ENCODE measurements at regions not wholly inside any gene's neighbourhood (a gene's known extent, or its start where the extent isn't known, plus 50 kb on each side); places are given as distances from the start of the nearest gene placed in this dataset.

DNA sequence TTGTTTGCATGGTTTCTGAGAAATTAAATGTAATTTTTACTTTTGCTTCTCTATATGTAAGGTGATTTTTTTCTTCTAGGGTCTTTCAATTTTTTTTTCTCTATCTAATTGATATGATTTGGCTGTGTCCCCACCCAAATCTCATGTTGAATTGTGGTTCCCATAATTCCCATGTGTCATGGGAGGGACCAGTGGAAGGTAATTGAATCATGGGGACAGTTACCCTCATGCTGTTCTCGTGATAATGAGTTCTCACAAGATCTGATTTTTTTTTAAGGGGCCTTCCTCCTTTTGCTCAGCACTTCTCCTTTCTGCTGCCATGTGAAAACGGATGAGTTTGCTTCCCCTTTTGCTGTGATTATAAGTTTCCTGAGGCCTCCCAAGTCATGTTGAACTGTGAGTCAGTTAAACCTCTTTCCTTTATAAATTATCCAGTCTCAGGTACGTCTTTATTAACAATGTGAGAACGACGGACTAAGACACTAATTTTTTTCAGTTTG lies 150.8 kb downstream of the MTRR start:
- ATAC-seq: no peak
- TF ChIP-seq, protein P1, sequence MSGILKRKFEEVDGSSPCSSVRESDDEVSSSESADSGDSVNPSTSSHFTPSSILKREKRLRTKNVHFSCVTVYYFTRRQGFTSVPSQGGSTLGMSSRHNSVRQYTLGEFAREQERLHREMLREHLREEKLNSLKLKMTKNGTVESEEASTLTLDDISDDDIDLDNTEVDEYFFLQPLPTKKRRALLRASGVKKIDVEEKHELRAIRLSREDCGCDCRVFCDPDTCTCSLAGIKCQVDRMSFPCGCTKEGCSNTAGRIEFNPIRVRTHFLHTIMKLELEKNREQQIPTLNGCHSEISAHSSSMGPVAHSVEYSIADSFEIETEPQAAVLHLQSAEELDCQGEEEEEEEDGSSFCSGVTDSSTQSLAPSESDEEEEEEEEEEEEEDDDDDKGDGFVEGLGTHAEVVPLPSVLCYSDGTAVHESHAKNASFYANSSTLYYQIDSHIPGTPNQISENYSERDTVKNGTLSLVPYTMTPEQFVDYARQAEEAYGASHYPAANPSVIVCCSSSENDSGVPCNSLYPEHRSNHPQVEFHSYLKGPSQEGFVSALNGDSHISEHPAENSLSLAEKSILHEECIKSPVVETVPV (CRISPR knock-in tag; IDR thresholded peaks at IDR 0.05): no peak
- TF ChIP-seq PPARA (CRISPR knock-in tag; IDR thresholded peaks at IDR 0.05; ENCODE audit: borderline replicate concordance): no peak
- TF ChIP-seq TSHZ2 (CRISPR knock-in tag; IDR thresholded peaks at IDR 0.05): no peak
- no peak for TF ChIP-seq POU6F1 (CRISPR knock-in tag; IDR thresholded peaks at IDR 0.05; ENCODE audit: borderline replicate concordance, low read depth)
- no peak for TF ChIP-seq ZFP30 (CRISPR knock-in tag; IDR thresholded peaks at IDR 0.05)
- TF ChIP-seq ESRRG (CRISPR knock-in tag; IDR thresholded peaks at IDR 0.05): no peak
- no peak for TF ChIP-seq SNAI2 (CRISPR knock-in tag; IDR thresholded peaks at IDR 0.05)
- TF ChIP-seq TCF4 (CRISPR knock-in tag; IDR thresholded peaks at IDR 0.05; ENCODE audit: borderline replicate concordance): no peak
- TF ChIP-seq ARNTL (CRISPR knock-in tag; IDR thresholded peaks at IDR 0.05; ENCODE audit: borderline replicate concordance, low read depth): no peak
- TF ChIP-seq, protein P2, sequence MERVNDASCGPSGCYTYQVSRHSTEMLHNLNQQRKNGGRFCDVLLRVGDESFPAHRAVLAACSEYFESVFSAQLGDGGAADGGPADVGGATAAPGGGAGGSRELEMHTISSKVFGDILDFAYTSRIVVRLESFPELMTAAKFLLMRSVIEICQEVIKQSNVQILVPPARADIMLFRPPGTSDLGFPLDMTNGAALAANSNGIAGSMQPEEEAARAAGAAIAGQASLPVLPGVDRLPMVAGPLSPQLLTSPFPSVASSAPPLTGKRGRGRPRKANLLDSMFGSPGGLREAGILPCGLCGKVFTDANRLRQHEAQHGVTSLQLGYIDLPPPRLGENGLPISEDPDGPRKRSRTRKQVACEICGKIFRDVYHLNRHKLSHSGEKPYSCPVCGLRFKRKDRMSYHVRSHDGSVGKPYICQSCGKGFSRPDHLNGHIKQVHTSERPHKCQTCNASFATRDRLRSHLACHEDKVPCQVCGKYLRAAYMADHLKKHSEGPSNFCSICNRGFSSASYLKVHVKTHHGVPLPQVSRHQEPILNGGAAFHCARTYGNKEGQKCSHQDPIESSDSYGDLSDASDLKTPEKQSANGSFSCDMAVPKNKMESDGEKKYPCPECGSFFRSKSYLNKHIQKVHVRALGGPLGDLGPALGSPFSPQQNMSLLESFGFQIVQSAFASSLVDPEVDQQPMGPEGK (CRISPR knock-in tag; IDR thresholded peaks at IDR 0.05; ENCODE audit: borderline replicate concordance): no peak
- TF ChIP-seq ZNF70 (CRISPR knock-in tag; IDR thresholded peaks at IDR 0.05): no peak
- TF ChIP-seq OSR1 (CRISPR knock-in tag; IDR thresholded peaks at IDR 0.05): no peak
- no peak for TF ChIP-seq ZC3H10 (CRISPR knock-in tag; IDR thresholded peaks at IDR 0.05)
- TF ChIP-seq BACH2 (CRISPR knock-in tag; IDR thresholded peaks at IDR 0.05; ENCODE audit: borderline replicate concordance): no peak
- no peak for TF ChIP-seq ZNF565 (CRISPR knock-in tag; conservative IDR thresholded peaks at IDR 0.05; ENCODE audit: low read depth)
- no peak for TF ChIP-seq GLIS3 (CRISPR knock-in tag; IDR thresholded peaks at IDR 0.05)
- TF ChIP-seq TOX (CRISPR knock-in tag; IDR thresholded peaks at IDR 0.05; ENCODE audit: borderline replicate concordance): no peak
- TF ChIP-seq, protein P3, sequence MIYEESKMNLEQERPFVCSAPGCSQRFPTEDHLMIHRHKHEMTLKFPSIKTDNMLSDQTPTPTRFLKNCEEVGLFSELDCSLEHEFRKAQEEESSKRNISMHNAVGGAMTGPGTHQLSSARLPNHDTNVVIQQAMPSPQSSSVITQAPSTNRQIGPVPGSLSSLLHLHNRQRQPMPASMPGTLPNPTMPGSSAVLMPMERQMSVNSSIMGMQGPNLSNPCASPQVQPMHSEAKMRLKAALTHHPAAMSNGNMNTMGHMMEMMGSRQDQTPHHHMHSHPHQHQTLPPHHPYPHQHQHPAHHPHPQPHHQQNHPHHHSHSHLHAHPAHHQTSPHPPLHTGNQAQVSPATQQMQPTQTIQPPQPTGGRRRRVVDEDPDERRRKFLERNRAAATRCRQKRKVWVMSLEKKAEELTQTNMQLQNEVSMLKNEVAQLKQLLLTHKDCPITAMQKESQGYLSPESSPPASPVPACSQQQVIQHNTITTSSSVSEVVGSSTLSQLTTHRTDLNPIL (CRISPR knock-in tag; IDR thresholded peaks at IDR 0.05; ENCODE audit: low read depth): no peak
- TF ChIP-seq CSDC2 (CRISPR knock-in tag; IDR thresholded peaks at IDR 0.05): no peak

DNA sequence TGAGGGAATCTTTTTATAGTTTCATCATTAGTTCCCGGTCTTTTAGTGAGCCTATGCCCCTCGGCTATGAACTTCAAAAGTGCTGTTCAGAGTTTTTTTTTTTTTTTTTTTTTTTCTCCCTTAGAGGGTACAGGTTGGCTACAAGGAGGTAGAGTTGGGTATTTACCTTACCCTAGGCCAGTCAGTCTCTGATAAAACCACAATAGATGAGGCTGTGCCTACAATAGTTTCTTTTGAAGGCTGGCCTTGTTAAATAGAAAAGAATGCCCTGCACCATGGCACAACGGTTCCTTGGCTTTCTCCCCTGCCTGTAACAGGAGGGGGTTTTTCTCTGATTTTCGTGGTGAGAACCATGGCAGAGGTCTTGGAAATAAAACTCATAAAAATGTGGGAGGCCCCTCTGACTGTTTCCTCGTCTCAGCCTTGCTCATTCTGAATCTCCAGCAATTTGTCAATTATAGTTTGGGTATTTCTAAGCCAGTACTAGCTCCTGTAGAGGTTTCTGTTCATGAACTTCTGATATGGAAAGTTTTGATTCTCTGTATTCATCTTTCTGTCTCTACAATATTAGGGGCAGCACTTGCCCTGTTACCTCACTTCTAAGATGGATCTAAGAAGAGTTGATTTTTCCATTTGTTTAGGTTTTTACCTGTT lies 152.0 kb downstream of the MTRR start:
- ATAC-seq: no peak
- TF ChIP-seq, protein P1 (CRISPR knock-in tag; IDR thresholded peaks at IDR 0.05): no peak
- TF ChIP-seq BACH2 (CRISPR knock-in tag; IDR thresholded peaks at IDR 0.05; ENCODE audit: borderline replicate concordance) (no peak), ESRRG (CRISPR knock-in tag; IDR thresholded peaks at IDR 0.05) (no peak)
- TF ChIP-seq, protein P2 (CRISPR knock-in tag; IDR thresholded peaks at IDR 0.05; ENCODE audit: borderline replicate concordance): no peak
- TF ChIP-seq, protein P3 (CRISPR knock-in tag; IDR thresholded peaks at IDR 0.05; ENCODE audit: low read depth): no peak

Measured in SK-N-SH treated with all-trans-retinoic acid at 6 μM for 48 hours (cell line).